ENCODE measurements at regions not wholly inside any gene's neighbourhood (a gene's known extent, or its start where the extent isn't known, plus 50 kb on each side); places are given as distances from the start of the nearest gene placed in this dataset.

- Histone ChIP-seq H3K9me3 (no peaks in the 10 kb centered on the region), H3K27ac (no peak overlapping the region), H3K36me3 (no peaks in the 10 kb centered on the region), H3K4me3 (no peak overlapping the region), H3K4me1 (peaks cover 4% of the 10 kb centered on the region in 2 donors), H3K27me3 (no peaks in the 10 kb centered on the region)
- TF ChIP-seq, protein P1, sequence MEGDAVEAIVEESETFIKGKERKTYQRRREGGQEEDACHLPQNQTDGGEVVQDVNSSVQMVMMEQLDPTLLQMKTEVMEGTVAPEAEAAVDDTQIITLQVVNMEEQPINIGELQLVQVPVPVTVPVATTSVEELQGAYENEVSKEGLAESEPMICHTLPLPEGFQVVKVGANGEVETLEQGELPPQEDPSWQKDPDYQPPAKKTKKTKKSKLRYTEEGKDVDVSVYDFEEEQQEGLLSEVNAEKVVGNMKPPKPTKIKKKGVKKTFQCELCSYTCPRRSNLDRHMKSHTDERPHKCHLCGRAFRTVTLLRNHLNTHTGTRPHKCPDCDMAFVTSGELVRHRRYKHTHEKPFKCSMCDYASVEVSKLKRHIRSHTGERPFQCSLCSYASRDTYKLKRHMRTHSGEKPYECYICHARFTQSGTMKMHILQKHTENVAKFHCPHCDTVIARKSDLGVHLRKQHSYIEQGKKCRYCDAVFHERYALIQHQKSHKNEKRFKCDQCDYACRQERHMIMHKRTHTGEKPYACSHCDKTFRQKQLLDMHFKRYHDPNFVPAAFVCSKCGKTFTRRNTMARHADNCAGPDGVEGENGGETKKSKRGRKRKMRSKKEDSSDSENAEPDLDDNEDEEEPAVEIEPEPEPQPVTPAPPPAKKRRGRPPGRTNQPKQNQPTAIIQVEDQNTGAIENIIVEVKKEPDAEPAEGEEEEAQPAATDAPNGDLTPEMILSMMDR (IDR thresholded peaks at IDR 0.05 in 4 of 5, conservative IDR thresholded peaks at IDR 0.05 in 1 of 5): no peak
- in situ Hi-C loops (cut with MboI; ENCODE audit: low sequenced_read_pairs in 4 of 4): no loop called here
- intact Hi-C loops (cut with DNase I; ENCODE audit: low total_unique reads): no loop called here
- ATAC-seq: no peak
- DNase-seq: no peak
Observed at GRCh38 chr4:107125496-107125895, 89.4 kb upstream of the DKK2 start.

DNA sequence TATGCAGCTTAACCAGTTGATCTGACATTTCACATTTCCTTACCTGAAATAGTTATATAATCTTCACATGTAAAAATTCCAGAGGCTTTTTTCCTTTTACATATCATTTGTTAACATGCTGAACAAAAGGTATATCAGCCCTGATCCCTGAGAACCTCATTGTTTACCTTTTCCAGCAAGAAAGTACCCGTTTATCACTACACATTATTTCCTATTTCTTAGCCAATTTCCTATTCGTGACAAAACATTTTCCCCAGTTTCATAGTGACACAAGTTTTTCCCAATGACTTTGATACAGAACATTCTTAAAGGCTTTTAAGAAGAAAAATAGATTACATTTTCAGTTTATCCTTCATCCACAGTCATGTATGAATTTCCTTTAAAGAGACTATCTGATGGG lies 86.6 kb upstream of the DKK2 start:
- intact Hi-C loops (cut with DNase I; ENCODE audit: low total_unique reads) (no loop called here), in situ Hi-C loops (cut with MboI; ENCODE audit: low sequenced_read_pairs in 4 of 4) (no loop called here)
- H3K4me1 ChIP-seq: peaks cover 5 to 7% of the 10 kb centered on the region in 2 donors
- no peak overlapping the region for H3K4me3 ChIP-seq
- H3K36me3 ChIP-seq: no peaks in the 10 kb centered on the region
- H3K27me3 ChIP-seq: no peaks in the 10 kb centered on the region
- H3K9me3 ChIP-seq: no peaks in the 10 kb centered on the region
- no peak for ATAC-seq
- no peak overlapping the region for H3K27ac ChIP-seq
- TF ChIP-seq, protein P1 (IDR thresholded peaks at IDR 0.05 in 4 of 5, conservative IDR thresholded peaks at IDR 0.05 in 1 of 5): no peak
- no peak for TF ChIP-seq POLR2A (IDR thresholded peaks at IDR 0.05)
- DNase-seq: no peak

DNA sequence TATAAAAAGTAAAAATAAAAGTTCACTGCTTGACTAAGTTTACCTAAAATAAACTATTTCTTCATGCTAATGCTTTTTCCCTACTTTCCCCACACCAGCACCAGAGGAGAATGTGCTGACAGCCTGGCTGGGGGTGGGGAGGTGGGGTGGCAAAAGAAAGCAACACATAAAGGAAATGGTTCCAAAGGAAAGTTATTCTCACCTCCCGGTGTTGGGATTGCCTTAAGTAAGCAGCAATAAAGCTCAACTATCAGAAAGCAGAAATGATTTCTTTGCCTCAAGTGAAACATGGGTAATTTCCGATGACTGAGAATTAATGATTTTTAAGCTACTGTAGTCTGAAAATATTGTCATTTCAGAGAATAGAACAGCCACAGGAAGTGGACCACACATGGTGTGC lies 84.5 kb upstream of the DKK2 start:
- no peak overlapping the region for H3K27ac ChIP-seq
- intact Hi-C loops (cut with DNase I; ENCODE audit: low total_unique reads): no loop called here

GRCh38 chr4:107117726-107118125 lies 81.6 kb upstream of the DKK2 start:
- no peak for DNase-seq
- intact Hi-C loops (cut with DNase I; ENCODE audit: low total_unique reads): no loop called here
- TF ChIP-seq, protein P1 (IDR thresholded peaks at IDR 0.05 in 4 of 5, conservative IDR thresholded peaks at IDR 0.05 in 1 of 5): no peak
- no peak for TF ChIP-seq POLR2A (IDR thresholded peaks at IDR 0.05)
- Histone ChIP-seq H3K9me3 (no peaks in the 10 kb centered on the region), H3K36me3 (no peaks in the 10 kb centered on the region), H3K27ac (no peak overlapping the region), H3K27me3 (no peaks in the 10 kb centered on the region), H3K4me1 (peaks cover 9 to 24% of the 10 kb centered on the region in 2 donors), H3K4me3 (no peak overlapping the region)
- ATAC-seq: no peak
- in situ Hi-C loops (cut with MboI; ENCODE audit: low sequenced_read_pairs in 4 of 4): no loop called here

More for the DNA sequence above, 84.5 kb upstream of the DKK2 start:
- no peaks in the 10 kb centered on the region for H3K36me3 ChIP-seq
- H3K4me3 ChIP-seq: no peak overlapping the region
- DNase-seq (no peak), ATAC-seq (no peak)
- in situ Hi-C loops (cut with MboI; ENCODE audit: low sequenced_read_pairs in 4 of 4): no loop called here
- H3K9me3 ChIP-seq: no peaks in the 10 kb centered on the region
- no peaks in the 10 kb centered on the region for H3K27me3 ChIP-seq
- no peak for TF ChIP-seq POLR2A (IDR thresholded peaks at IDR 0.05)
- TF ChIP-seq, protein P1 (IDR thresholded peaks at IDR 0.05 in 4 of 5, conservative IDR thresholded peaks at IDR 0.05 in 1 of 5): no peak
- H3K4me1 ChIP-seq: peaks cover 6 to 9% of the 10 kb centered on the region in 2 donors

DNA sequence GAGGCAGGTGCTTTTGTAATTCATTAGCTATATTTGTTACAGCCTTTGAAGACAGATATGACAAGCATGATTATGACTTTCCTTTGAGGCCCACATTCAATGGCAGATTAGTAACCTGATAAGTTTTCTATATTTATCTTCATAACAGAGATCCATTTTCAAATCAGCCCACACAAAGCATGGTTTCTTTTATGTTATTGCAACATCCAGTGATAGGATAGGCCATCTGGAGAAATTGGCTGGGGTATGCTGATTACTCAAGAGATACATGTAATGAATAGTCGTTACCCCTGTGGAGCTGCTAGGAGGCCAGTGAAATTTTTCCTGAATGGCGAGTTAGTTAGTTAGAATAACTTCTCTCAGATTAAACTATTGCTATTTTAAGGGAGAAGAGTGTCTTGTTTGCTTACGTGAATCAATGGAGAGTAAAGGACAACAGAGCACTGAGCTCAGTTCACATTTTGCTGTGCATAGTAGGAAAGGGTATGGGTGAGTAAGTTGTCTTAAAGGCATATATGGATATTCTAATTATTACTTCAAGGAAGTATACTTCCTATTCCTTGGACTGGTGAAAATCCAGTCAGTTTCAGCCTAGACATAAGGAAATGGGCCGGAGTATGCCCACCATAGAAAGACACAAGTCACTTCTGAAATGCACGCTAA lies 79.2 kb upstream of the DKK2 start:
- intact Hi-C loops (cut with DNase I; ENCODE audit: low total_unique reads): loop anchor here (1.0 kb wide), 1 partner anchor 17 kb away; no protein-coding TSS in a partner anchor
- Histone ChIP-seq H3K4me3 (no peak overlapping the region), H3K27me3 (no peaks in the 10 kb centered on the region), H3K27ac (peak overlapping the region; percentile 39 to 76 (median 48)), H3K9me3 (no peaks in the 10 kb centered on the region), H3K36me3 (no peaks in the 10 kb centered on the region), H3K4me1 (peaks cover 4 to 18% of the 10 kb centered on the region in 2 donors)
- TF ChIP-seq, protein P1 (IDR thresholded peaks at IDR 0.05 in 4 of 5, conservative IDR thresholded peaks at IDR 0.05 in 1 of 5): no peak
- no peak for TF ChIP-seq POLR2A (IDR thresholded peaks at IDR 0.05)
- DNase-seq (peak in 1 of 2 donors; percentile 16), ATAC-seq (peak; percentile 97 to 98)
- in situ Hi-C loops (cut with MboI; ENCODE audit: low sequenced_read_pairs in 4 of 4): no loop called here

All from gastrocnemius medialis (tissue), 4 donors.